Effector CD4-positive, alpha-beta T cell (primary cell): ENCODE measurements at regions not wholly inside any gene's neighbourhood (a gene's known extent, or its start where the extent isn't known, plus 50 kb on each side); places are given as distances from the start of the nearest gene placed in this dataset.
A peak's percentile ranks its signal among the peaks of the same experiment; 100 is the strongest.
"Not testable (repeated sequence)": the region's sequence is repeated elsewhere in the genome, so short reads cannot be mapped to it uniquely, and the experiment has no call there.

ENCODE experiments used
- DNase-seq: peaks from one replicate; pipeline ENCODE4 v3.0.0-alpha.2; 2020

- DNase-seq: not testable (repeated sequence)
Observed at GRCh38 chr21:9791453-9791852, 729.9 kb upstream of the TPTE start.

- not testable (repeated sequence) for DNase-seq
Observed at GRCh38 chr21:9795291-9795690, 726.1 kb upstream of the TPTE start.

GRCh38 chr21:9796293-9796692 lies 725.1 kb upstream of the TPTE start:
- not testable (repeated sequence) for DNase-seq

- not testable (repeated sequence) for DNase-seq
Observed at GRCh38 chr21:9807675-9808074, 713.7 kb upstream of the TPTE start.

- DNase-seq: not testable (repeated sequence)
Observed at GRCh38 chr21:9811223-9812004, 710.0 kb upstream of the TPTE start.

DNA sequence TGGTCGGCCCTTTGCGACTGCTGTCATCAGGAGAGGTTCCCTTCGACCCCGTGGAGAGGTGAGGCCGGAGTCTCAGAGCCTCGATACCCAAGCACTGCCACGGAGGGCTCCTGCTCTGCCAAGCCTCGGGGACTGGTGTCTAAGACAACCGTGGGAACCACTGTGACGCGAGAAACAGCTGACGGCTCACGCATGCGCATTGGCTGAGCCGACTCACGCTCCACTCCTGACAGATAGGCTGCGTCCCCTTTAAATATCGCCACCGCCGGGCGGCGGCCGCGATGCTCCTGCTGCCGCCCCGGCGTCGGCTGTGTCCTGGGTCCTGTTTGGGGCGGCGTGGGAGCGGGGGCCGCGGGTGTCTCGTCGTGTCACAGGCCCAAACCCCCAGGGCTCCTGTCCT lies 708.9 kb upstream of the TPTE start:
- not testable (repeated sequence) for DNase-seq

DNA sequence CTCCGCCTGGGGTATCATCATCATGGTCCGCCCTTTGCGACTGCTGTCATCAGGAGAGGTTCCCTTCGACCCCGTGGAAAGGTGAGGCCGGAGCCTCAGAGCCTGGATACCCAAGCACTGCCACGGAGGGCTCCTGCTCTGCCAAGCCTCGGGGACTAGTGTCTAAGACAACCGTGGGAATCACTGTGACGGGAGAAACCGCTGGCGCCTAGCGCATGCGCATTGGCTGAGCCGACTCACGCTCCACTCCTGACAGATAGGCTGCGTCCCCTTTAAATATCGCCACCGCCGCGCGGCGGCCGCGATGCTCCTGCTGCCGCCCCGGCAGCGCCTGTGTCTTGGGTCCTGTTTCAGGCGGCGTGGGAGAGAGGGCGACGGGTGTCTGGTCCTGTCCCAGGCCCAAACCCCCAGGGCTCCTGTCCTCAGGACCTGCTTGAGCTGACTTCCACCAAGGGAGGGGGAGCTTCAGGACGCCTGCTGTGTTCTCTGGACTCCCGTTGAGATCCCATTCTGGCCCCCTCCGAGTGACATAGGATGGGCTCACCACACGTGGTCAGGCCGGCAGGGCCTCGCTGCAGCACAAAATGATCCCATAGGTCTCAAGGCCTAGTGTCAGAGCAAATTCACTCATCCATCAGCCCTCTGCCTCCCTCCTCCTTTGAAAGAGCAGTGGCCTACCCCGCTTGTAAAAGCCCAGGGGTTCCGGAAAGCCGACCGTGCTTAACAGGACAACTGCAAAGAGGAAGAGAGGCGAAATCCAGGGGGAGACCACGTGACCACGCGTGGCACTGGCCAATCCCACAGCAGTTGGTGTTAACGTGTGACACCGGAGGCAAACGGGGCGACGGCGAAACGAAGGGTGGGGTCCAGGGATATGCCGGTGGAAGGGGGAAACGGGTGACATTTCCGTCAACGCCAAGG lies 707.2 kb upstream of the TPTE start:
- not testable (repeated sequence) for DNase-seq

DNA sequence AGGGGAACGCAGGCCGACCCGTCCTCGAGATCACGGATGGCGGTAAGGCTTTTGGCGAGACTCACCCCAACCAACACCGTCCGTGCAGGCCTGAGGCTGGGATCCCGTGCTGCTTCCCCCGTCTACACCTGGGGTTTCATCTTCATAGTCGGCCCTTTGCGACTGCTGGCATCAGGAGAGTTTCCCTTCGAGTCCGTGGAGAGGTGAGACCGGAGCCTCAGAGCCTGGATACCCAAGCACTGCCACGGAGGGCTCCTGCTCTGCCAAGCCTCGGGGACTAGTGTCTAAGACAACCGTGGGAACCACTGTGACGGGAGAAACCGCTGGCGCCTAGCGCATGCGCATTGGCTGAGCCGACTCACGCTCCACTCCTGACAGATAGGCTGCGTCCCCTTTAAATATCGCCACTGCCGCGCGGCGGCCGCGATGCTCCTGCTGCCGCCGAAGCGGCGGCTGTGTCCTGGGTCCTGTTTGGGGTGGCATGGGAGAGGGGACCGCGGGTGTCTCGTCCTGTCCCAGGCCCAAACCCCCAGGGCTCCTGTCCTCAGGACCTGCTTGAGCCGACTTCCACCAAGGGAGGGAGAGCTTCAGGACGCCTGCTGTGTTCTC lies 706.1 kb upstream of the TPTE start:
- DNase-seq: not testable (repeated sequence)

DNA sequence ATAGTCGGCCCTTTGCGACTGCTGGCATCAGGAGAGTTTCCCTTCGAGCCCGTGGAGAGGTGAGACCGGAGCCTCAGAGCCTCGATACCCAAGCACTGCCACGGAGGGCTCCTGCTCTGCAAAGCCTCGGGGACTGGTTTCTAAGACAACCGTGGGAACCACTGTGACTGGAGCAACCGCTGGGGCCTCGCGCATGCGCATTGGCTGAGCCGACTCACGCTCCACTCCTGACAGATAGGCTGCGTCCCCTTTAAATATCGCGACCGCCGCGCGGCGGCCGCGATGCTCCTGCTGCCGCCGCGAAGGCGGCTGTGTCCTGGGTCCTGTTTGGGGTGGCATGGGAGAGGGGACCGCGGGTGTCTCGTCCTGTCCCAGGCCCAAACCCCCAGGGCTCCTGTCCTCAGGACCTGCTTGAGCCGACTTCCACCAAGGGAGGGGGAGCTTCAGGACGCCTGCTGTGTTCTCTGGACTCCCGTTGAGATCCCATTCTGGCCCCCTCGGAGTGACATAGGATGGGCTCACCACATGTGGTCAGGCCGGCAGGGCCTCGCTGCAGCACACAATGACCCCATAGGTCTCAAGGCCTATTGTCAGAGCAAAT lies 704.5 kb upstream of the TPTE start:
- not testable (repeated sequence) for DNase-seq

DNA sequence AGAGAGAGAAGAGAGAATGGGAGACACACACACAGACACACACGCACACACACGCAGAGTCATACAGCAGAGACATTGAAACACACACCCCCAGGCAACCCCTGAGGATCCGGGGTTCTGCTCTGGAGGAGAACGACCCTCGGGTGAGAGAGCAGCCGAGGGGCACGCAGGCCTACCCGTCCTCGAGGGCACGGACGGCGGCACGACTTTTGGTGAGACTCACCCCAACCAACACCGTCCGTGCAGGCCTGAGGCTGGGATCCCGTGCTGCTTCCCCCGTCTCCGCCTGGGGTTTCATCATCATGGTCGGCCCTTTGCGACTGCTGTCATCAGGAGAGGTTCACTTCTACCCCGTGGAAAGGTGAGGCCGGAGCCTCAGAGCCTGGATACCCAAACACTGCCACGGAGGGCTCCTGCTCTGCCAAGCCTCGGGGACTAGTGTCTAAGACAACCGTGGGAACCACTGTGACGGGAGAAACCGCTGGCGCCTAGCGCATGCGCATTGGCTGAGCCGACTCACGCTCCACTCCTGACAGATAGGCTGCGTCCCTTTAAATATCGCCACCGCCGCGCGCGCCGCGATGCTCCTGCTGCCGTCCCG lies 703.4 kb upstream of the TPTE start:
- DNase-seq: not testable (repeated sequence)

- DNase-seq: not testable (repeated sequence)
Observed at GRCh38 chr21:9819549-9820192, 701.7 kb upstream of the TPTE start.

- not testable (repeated sequence) for DNase-seq
Observed at GRCh38 chr21:9820579-9820978, 700.8 kb upstream of the TPTE start.

- not testable (repeated sequence) for DNase-seq
Observed at GRCh38 chr21:9821472-9821871, 699.9 kb upstream of the TPTE start.

GRCh38 chr21:9822093-9822820 lies 699.1 kb upstream of the TPTE start:
- DNase-seq: not testable (repeated sequence)

GRCh38 chr21:9823197-9824157 lies 697.9 kb upstream of the TPTE start:
- DNase-seq: peak; percentile 30

- DNase-seq: not testable (repeated sequence)
Observed at GRCh38 chr21:9830801-9831200, 690.6 kb upstream of the TPTE start.

- DNase-seq: not testable (repeated sequence)
Observed at GRCh38 chr21:9832751-9833150, 688.6 kb upstream of the TPTE start.

GRCh38 chr21:9836547-9836946 lies 684.8 kb upstream of the TPTE start:
- not testable (repeated sequence) for DNase-seq

DNA sequence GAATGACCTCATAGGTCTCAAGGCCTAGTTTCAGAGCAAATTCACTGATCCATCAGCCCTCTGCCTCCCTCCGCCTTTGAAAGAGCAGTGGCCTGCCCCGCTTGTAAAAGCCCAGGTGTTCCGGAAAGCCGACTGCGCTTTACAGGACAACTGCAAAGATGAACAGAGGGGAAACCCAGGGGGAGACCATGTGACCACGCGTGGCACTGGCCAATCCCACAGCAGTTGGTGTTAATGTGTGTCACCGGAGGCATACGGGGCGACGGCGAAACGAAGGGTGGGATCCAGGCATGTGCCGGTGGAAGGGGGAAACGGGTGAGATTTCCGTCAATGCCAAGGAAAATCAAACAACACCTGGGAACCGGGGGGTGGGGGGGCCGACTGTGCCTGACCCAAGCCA lies 684.4 kb upstream of the TPTE start:
- DNase-seq: not testable (repeated sequence)

- DNase-seq: not testable (repeated sequence)
Observed at GRCh38 chr21:9837526-9837925, 683.9 kb upstream of the TPTE start.
